Thyroid gland (tissue), 4 donors: ENCODE measurements at regions not wholly inside any gene's neighbourhood (a gene's known extent, or its start where the extent isn't known, plus 50 kb on each side); places are given as distances from the start of the nearest gene placed in this dataset.

Experiments used
- DNase-seq, 2 donors: peaks; one replicate each; pipeline ENCODE4 v3.0.0-alpha.2; 2019
- H3K27ac ChIP-seq, 3 donors: fragments of 200-600 bp; sonication (generic); 1 replicate in 2 of 3; 2 replicates in 1 of 3; pipeline ENCODE4 v1.5.1; 2016 to 2019; ENCODE audit warnings: mild to moderate bottlenecking in 1 of 3, moderate library complexity in 1 of 3
- H3K27me3 ChIP-seq: fragments of 200-600 bp; sonication (generic); one replicate; pipeline ENCODE4 v1.5.1; 2019
- H3K36me3 ChIP-seq, 2 donors: fragments of 200-600 bp; sonication (generic); one replicate each; pipeline ENCODE4 v1.5.1; 2016 to 2019
- H3K4me1 ChIP-seq, 2 donors: fragments of 200-600 bp; sonication (generic); one replicate each; pipeline ENCODE4 v1.5.1; 2017 to 2019
- H3K4me3 ChIP-seq, 3 donors: fragments of 200-600 bp; sonication (generic); replicated peaks in 1 of 3; 1 replicate in 2 of 3; 2 replicates in 1 of 3; pipeline ENCODE4 v1.5.1; 2016; ENCODE audit warnings: mild to moderate bottlenecking in 1 of 3
- H3K9me3 ChIP-seq: fragments of 200-600 bp; sonication (generic); one replicate; pipeline ENCODE4 v1.5.1; 2017
- CTCF ChIP-seq, 6 experiments: fragments of 200-600 bp in 3 of 6; fragments of 450-650 bp in 3 of 6; sonication (generic) in 3 of 6; IDR thresholded peaks; one replicate each; pipeline ENCODE4 v1.5.1; 2016 to 2019; ENCODE audit warnings: antibody characterized with exemption in 6 of 6, mild to moderate bottlenecking in 2 of 6, inconsistent platforms in 1 of 6, moderate library complexity in 1 of 6
- POLR2A ChIP-seq, 2 donors: fragments of 450-650 bp; IDR thresholded peaks; one replicate each; pipeline ENCODE4 v1.6.1; 2017; ENCODE audit warnings: antibody characterized with exemption in 2 of 2, mild to moderate bottlenecking in 2 of 2, moderate library complexity in 1 of 2
- WGBS, 2 donors: methylation state at CpG; one replicate each; pipeline ENCODE4 v1.1.5; 2017; 5-methylcytosine and 5-hydroxymethylcytosine counted together
- intact Hi-C: fragments of 100-400 bp; cut with DNase I; formaldehyde crosslinking; loops from one replicate; pipeline ENCODE4 v1.15.1; 2023

GRCh38 chr12:124162151-124163110, 132.5 kb upstream of the RFLNA start:
- no peaks in the 10 kb centered on the region for H3K9me3 ChIP-seq
- TF ChIP-seq CTCF (IDR thresholded peaks at IDR 0.05) (no peak), POLR2A (IDR thresholded peaks at IDR 0.05) (no peak)
- H3K4me1 ChIP-seq, result no peaks in the 10 kb centered on the region
- H3K4me3 ChIP-seq, result no peak overlapping the region
- DNase-seq, result no peak
- intact Hi-C loops, result no loop called here
- 88 to 90% methylated on average over 6 of the region's 6 CpGs for WGBS, 2 donors
- H3K27me3 ChIP-seq, result no peaks in the 10 kb centered on the region
- H3K27ac ChIP-seq, result no peak overlapping the region
- no peaks in the 10 kb centered on the region for H3K36me3 ChIP-seq

GRCh38 chr12:124165695-124166094, 129.2 kb upstream of the RFLNA start:
- no peaks in the 10 kb centered on the region for H3K4me1 ChIP-seq
- 91 to 96% methylated on average over 2 of the region's 2 CpGs for WGBS, 2 donors
- no peak overlapping the region for H3K27ac ChIP-seq
- no peaks in the 10 kb centered on the region for H3K9me3 ChIP-seq
- intact Hi-C loops, result no loop called here
- H3K4me3 ChIP-seq, result no peak overlapping the region
- no peak for DNase-seq
- H3K27me3 ChIP-seq, result no peaks in the 10 kb centered on the region
- TF ChIP-seq CTCF (IDR thresholded peaks at IDR 0.05) (no peak), POLR2A (IDR thresholded peaks at IDR 0.05) (no peak)
- H3K36me3 ChIP-seq, result no peaks in the 10 kb centered on the region

- intact Hi-C loops, result no loop called here
- 91 to 94% methylated on average over 21 of the region's 21 CpGs for WGBS, 2 donors
- no peak overlapping the region for H3K27ac ChIP-seq
- no peaks in the 10 kb centered on the region for H3K36me3 ChIP-seq
- H3K9me3 ChIP-seq, result no peaks in the 10 kb centered on the region
- no peak for DNase-seq
- no peaks in the 10 kb centered on the region for H3K4me1 ChIP-seq
- TF ChIP-seq POLR2A (IDR thresholded peaks at IDR 0.05) (no peak), CTCF (IDR thresholded peaks at IDR 0.05) (no peak)
- H3K4me3 ChIP-seq, result no peak overlapping the region
- no peaks in the 10 kb centered on the region for H3K27me3 ChIP-seq
These were observed 127.8 kb upstream of the RFLNA start for GRCh38 chr12:124167141-124167540.

- TF ChIP-seq CTCF (IDR thresholded peaks at IDR 0.05) (no peak), POLR2A (IDR thresholded peaks at IDR 0.05) (no peak)
- intact Hi-C loops, result no loop called here
- Histone ChIP-seq H3K4me1 (no peaks in the 10 kb centered on the region), H3K27ac (peak overlapping the region in 1 of 3 donors; percentile 3), H3K4me3 (no peak overlapping the region), H3K27me3 (no peaks in the 10 kb centered on the region), H3K9me3 (no peaks in the 10 kb centered on the region), H3K36me3 (no peaks in the 10 kb centered on the region)
- WGBS, 2 donors, result 41 to 44% methylated on average over 8 of the region's 8 CpGs
- peak; percentile 73 to 74 for DNase-seq
These were observed 126.7 kb upstream of the RFLNA start for GRCh38 chr12:124168016-124168786.
